ENCODE measurements at regions not wholly inside any gene's neighbourhood (a gene's known extent, or its start where the extent isn't known, plus 50 kb on each side); places are given as distances from the start of the nearest gene placed in this dataset.
A peak's percentile ranks its signal among the peaks of the same experiment; 100 is the strongest.

DNA sequence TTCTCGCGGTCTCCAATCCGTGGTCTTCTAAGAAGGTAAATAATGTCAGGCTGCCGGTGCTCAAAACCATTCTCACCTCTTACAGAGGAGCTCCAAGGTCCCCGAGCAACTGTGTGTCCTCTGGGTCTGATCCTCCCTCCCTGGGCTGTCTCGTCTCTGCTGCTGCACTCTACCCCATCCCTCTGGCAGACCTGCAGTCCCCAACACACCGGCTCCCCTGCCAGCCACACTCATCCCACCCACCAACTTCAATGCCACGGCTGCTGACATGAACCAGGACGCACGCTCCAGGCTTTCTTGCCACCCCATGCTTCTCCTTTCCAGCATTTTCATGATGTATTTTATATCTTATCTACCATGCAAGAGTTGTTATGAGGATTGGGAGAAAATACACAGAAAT, 559.5 kb upstream of the SALL3 start:
- intact Hi-C loops (cut with DNase I) = no loop called here

GRCh38 chr18:78421392-78421791, 558.2 kb upstream of the SALL3 start:
- TF ChIP-seq POLR2A (IDR thresholded peaks at IDR 0.05) = no peak
- H3K4me1 ChIP-seq = no peaks in the 10 kb centered on the region
- peak in 1 of 4 donors; percentile 31 for ATAC-seq

More for the DNA sequence above, 559.5 kb upstream of the SALL3 start:
- 77 to 85% (median 82%) methylated on average over 10 of the region's 10 CpGs for WGBS, 4 donors
- ATAC-seq = no peak
- no peak for DNase-seq
- no peaks in the 10 kb centered on the region for H3K9me3 ChIP-seq
- TF ChIP-seq POLR2A (IDR thresholded peaks at IDR 0.05) (no peak), CTCF (IDR thresholded peaks at IDR 0.05) (no peak)
- H3K36me3 ChIP-seq = no peaks in the 10 kb centered on the region
- no peak overlapping the region for H3K4me3 ChIP-seq
- no peaks in the 10 kb centered on the region for H3K4me1 ChIP-seq
- no peak overlapping the region for H3K27ac ChIP-seq
- peaks cover 0 to 14% (median 0%) of the 10 kb centered on the region in 9 donors for H3K27me3 ChIP-seq

GRCh38 chr18:78422336-78422735, 557.3 kb upstream of the SALL3 start:
- DNase-seq = peak in 2 of 5 donors; percentile 28
- WGBS, 4 donors = 61 to 72% (median 68%) methylated on average over 7 of the region's 7 CpGs
- Histone ChIP-seq H3K27me3 (peaks cover 0 to 14% (median 0%) of the 10 kb centered on the region in 9 donors), H3K27ac (no peak overlapping the region), H3K9me3 (no peaks in the 10 kb centered on the region), H3K4me3 (no peak overlapping the region), H3K36me3 (no peaks in the 10 kb centered on the region), H3K4me1 (no peaks in the 10 kb centered on the region)
- TF ChIP-seq POLR2A (IDR thresholded peaks at IDR 0.05) (no peak), CTCF (IDR thresholded peaks at IDR 0.05) (no peak)
- intact Hi-C loops (cut with DNase I) = no loop called here
- peak in 3 of 4 donors; percentile 42 to 63 (median 57) for ATAC-seq

More at GRCh38 chr18:78421392-78421791, 558.2 kb upstream of the SALL3 start:
- Histone ChIP-seq H3K27ac (no peak overlapping the region), H3K36me3 (no peaks in the 10 kb centered on the region), H3K9me3 (no peaks in the 10 kb centered on the region), H3K4me3 (no peak overlapping the region), H3K27me3 (peaks cover 0 to 14% (median 0%) of the 10 kb centered on the region in 9 donors)
- intact Hi-C loops (cut with DNase I) = no loop called here
- DNase-seq = no peak
- 60 to 82% (median 69%) methylated on average over 1 of the region's 1 CpG; no CpG with 5 or more reads in 1 of the 4 donors for WGBS, 4 donors

DNA sequence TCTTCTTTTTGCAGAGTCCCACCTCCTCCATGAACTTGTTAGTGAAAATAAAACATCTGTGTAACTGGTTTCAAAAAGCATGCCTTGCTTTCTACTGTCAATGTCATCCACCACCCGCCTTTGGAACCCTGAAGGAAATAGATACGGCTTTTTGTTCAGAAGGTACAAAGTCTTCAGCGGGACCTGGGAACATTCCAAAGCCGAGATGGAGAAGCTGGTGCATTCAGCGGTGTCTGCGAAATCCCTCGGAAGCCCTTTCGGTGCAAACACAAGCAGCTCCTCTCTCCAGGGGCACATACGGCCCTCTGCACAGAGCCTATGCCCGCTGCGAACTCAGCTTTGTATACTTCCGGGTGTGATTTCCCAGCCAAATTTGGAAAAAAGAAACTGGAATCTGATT, 555.8 kb upstream of the SALL3 start:
- WGBS, 4 donors = 85 to 92% (median 86%) methylated on average over 12 of the region's 12 CpGs
- intact Hi-C loops (cut with DNase I) = no loop called here
- peaks cover 0 to 14% (median 0%) of the 10 kb centered on the region in 9 donors for H3K27me3 ChIP-seq
- no peak overlapping the region for H3K4me3 ChIP-seq
- ATAC-seq (no peak), DNase-seq (no peak)
- H3K9me3 ChIP-seq = no peaks in the 10 kb centered on the region
- TF ChIP-seq POLR2A (IDR thresholded peaks at IDR 0.05) (no peak), CTCF (IDR thresholded peaks at IDR 0.05) (no peak)
- H3K4me1 ChIP-seq = no peaks in the 10 kb centered on the region
- H3K36me3 ChIP-seq = no peaks in the 10 kb centered on the region
- no peak overlapping the region for H3K27ac ChIP-seq

GRCh38 chr18:78424403-78425018, 555.1 kb upstream of the SALL3 start:
- Histone ChIP-seq H3K27me3 (peaks cover 0 to 14% (median 0%) of the 10 kb centered on the region in 9 donors), H3K27ac (no peak overlapping the region), H3K9me3 (no peaks in the 10 kb centered on the region), H3K36me3 (no peaks in the 10 kb centered on the region), H3K4me1 (no peaks in the 10 kb centered on the region), H3K4me3 (no peak overlapping the region)
- intact Hi-C loops (cut with DNase I) = no loop called here
- WGBS, 4 donors = 63 to 72% (median 67%) methylated on average over 7 of the region's 7 CpGs
- DNase-seq = no peak
- ATAC-seq = no peak
- TF ChIP-seq CTCF (IDR thresholded peaks at IDR 0.05) (no peak), POLR2A (IDR thresholded peaks at IDR 0.05) (no peak)

All from heart left ventricle (tissue), 16 donors.